Fibroblast of the aortic adventitia (primary cell): ENCODE measurements at regions not wholly inside any gene's neighbourhood (a gene's known extent, or its start where the extent isn't known, plus 50 kb on each side); places are given as distances from the start of the nearest gene placed in this dataset.

Source experiments
- DNase-seq: peaks from one replicate; pipeline ENCODE4 v3.0.0-alpha.2; 2010; ENCODE audit warnings: low read depth
- H3K4me3 ChIP-seq: 2 replicates; pipeline ENCODE4 v1.5.1; 2011; ENCODE audit warnings: low read depth, mild to moderate bottlenecking, control low read depth, low read length, moderate library complexity
- CTCF ChIP-seq: IDR thresholded peaks from 2 replicates; pipeline ENCODE4 v1.5.1; 2011; ENCODE audit warnings: mild to moderate bottlenecking, low read length, control low read depth, inconsistent platforms; ENCODE audit not compliant: insufficient read depth

DNA sequence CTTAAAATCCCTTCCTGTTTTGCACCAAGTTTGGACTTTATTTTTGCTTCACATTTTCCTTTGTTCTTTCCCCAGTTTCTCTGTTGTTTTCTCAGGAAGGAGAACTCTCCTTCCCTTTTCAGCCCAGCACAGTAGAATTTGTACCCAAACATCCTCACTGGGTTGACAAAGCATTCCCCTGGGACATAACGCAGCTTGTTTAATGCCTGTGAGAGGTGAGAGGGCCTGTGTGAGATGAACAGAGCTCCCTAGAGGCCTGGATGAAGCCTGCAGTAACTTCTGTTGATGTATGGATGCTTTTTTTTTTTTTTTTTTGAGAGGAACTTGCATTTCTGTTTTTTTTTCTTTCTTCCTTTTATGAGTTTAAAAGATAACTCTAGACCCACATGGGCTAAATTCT lies 104.9 kb upstream of the SLC22A23 start:
- no peak for TF ChIP-seq CTCF
- no peak overlapping the region for H3K4me3 ChIP-seq
- DNase-seq = peak; percentile 21

DNA sequence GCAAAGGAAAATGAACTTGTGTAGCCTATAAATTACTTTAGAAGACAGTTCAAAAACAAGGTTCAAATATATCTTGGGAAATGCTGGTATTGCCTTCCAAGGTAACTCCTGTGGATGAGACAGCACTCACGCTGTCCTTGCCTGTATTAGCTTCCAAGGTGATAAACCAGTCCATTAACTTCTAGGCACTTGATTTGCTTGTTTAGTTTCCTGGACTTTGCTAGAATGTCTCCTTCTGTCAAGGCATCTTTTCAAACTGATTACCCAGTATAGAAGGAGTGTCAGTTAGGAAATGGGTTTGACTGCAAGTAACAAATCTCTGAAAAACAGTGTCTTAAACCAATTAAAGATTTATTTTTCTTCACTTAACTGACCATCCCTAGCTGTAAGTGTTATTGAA lies 103.4 kb upstream of the SLC22A23 start:
- TF ChIP-seq CTCF = no peak
- no peak for DNase-seq
- H3K4me3 ChIP-seq = no peak overlapping the region

- no peak for TF ChIP-seq CTCF
- no peak for DNase-seq
- H3K4me3 ChIP-seq = no peak overlapping the region
These were observed 102.7 kb upstream of the SLC22A23 start for GRCh38 chr6:3559561-3559960.

DNA sequence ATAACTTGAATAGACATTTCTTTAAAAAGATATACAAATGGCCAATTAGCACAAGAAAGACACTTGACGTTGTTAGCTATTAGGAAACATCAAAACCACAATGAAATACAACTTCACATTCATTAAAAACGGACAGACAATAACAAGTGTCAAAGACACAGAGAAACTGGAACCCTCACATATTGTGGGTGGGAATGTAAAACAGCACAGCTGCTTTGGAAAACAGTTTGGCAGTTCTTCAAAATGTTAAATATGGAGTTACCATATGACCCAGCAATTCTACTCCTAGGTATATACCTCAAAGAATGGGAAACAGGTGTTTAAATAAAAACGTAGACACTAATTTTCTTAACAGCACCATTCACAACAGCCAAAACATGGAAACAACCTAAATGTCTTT lies 100.5 kb upstream of the SLC22A23 start:
- DNase-seq = no peak
- no peak for TF ChIP-seq CTCF
- H3K4me3 ChIP-seq = no peak overlapping the region

DNA sequence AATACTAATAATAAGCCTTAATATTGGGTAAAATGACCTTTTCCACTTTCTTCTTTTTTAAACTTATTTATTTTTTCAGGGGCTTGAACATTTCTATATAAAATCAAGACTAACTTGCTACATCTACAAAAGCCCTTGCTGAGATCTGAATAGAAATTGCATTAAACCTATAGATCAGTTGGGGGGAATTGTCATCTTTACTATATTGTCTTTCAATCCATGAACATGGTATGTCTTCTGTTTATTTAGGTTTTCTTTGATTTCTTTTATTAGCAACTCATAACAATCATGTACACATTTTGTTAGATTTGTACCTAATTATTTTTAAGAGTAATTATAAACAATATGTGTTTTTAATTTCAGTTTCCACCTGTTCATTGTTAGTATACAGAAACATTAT lies 96.4 kb upstream of the SLC22A23 start:
- no peak for DNase-seq
- no peak for TF ChIP-seq CTCF
- no peak overlapping the region for H3K4me3 ChIP-seq

DNA sequence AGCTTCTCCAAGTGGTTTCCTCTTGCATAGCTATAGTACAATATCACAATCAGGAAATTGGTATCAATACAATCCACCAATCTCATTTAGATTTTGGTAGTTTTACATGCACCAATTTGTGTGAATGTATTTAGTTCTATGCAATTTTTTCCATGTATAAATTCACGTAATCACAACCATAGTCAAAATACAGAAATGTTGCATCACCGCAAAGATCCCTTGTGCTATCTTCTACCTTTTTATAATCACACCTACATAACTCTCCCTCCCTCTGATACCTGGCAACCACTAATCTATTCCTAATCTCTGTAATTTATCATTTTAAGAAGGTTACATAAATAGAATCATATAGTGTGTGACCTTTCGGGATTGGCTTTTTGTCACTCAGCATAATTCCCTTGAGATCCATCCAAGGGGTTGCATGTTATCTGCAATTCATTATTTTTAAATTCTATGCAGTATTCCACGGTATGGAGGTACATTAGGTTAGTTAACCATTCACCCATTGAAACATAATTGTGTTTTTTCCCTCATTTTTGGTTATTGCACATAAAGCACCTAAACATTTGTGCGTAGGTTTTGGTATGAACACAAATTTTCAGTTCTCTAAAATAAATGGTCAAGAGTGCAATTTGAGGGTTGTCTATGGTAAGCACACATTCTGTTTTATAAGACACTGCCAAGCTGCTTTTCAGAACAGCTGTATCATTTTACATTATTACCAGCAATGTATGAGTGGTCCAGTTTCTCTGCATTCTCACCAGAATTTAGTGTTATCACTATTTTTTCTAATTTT lies 95.1 kb upstream of the SLC22A23 start:
- no peak for DNase-seq
- no peak overlapping the region for H3K4me3 ChIP-seq
- TF ChIP-seq CTCF = no peak
